HCT116 (cell line): ENCODE measurements at regions not wholly inside any gene's neighbourhood (a gene's known extent, or its start where the extent isn't known, plus 50 kb on each side); places are given as distances from the start of the nearest gene placed in this dataset.

Experiments
- CTCF ChIP-seq, 3 experiments: fragments of 200-600 bp in 1 of 3; sonication (generic) in 1 of 3; IDR thresholded peaks in 2 of 3; conservative IDR thresholded peaks in 1 of 3; 2 replicates each; pipeline ENCODE4 v1.5.1; 2012 to 2017; ENCODE audit warnings: low read depth in 2 of 3, low read length in 2 of 3, antibody characterized with exemption in 1 of 3, borderline replicate concordance in 1 of 3, control low read depth in 1 of 3, mild to moderate bottlenecking in 1 of 3, mixed read lengths in 1 of 3, mixed run types in 1 of 3, moderate library complexity in 1 of 3; ENCODE audit not compliant: insufficient read depth in 1 of 3
- EZH2 ChIP-seq: fragments of 200-600 bp; sonication (generic); IDR thresholded peaks from 2 replicates; pipeline ENCODE4 v1.6.1; 2017; ENCODE audit warnings: antibody characterized with exemption, mixed run types
- POLR2AphosphoS5 ChIP-seq: IDR thresholded peaks from 2 replicates; pipeline ENCODE4 v1.6.1; 2011; ENCODE audit warnings: mild to moderate bottlenecking, low read depth, low read length, moderate library complexity

DNA sequence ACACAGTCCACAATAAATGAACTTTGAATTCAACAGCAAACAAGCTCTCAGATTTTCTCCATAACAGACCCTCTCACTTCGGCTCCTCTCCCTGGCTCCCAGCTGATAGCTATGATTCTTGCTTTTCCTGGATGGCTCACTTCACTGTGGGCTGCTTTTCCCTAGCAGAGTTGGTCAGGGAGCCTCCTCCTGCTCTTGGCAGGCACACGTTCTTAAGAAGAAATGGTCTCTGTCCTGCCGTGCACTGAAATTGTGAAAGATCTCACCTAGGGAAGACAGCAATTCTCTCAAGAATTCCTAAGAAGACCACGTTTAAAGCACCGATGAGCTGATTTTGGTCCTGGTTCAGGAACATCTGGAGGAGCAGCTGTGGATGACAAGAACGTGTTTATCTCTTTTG is 148.5 kb upstream of the KCNK2 start:
- TF ChIP-seq POLR2AphosphoS5 (no peak), CTCF (IDR thresholded peaks at IDR 0.05 in 2 of 3, conservative IDR thresholded peaks at IDR 0.05 in 1 of 3; ENCODE audit: borderline replicate concordance in 1 of 3, insufficient read depth in 1 of 3, low read depth in 2 of 3, low read length in 2 of 3) (no peak), EZH2 (no peak)
